Type B pancreatic cell (in vitro differentiated cells): ENCODE measurements at regions not wholly inside any gene's neighbourhood (a gene's known extent, or its start where the extent isn't known, plus 50 kb on each side); places are given as distances from the start of the nearest gene placed in this dataset.

Source experiments
- DNase-seq: peaks from one replicate; pipeline ENCODE4 v3.0.0; 2021; ENCODE audit warnings: mixed read lengths; ENCODE audit not compliant: unreplicated experiment; ENCODE audit errors: extremely low spot score
- H3K27ac Mint-ChIP-seq: 2 replicates; pipeline ENCODE4 v1.8.0; 2021; ENCODE audit warnings: mild to moderate bottlenecking, mixed read lengths
- H3K27me3 Mint-ChIP-seq: 2 replicates; pipeline ENCODE4 v1.8.0; 2021; ENCODE audit warnings: mixed read lengths
- H3K36me3 Mint-ChIP-seq: 2 replicates; pipeline ENCODE4 v1.8.0; 2021; ENCODE audit warnings: mixed read lengths
- H3K4me1 Mint-ChIP-seq: one replicate; pipeline ENCODE4 v1.8.0; 2021; ENCODE audit warnings: mixed read lengths; ENCODE audit not compliant: unreplicated experiment
- H3K4me3 Mint-ChIP-seq: 2 replicates; pipeline ENCODE4 v1.8.0; 2021; ENCODE audit warnings: mild to moderate bottlenecking, mixed read lengths
- H3K9me3 Mint-ChIP-seq: 2 replicates; pipeline ENCODE4 v1.8.0; 2021; ENCODE audit warnings: mixed read lengths
- CTCF ChIP-seq: fragments of 200-600 bp; sonication (generic); conservative IDR thresholded peaks from 2 replicates; pipeline ENCODE4 v1.5.0; 2021; ENCODE audit warnings: antibody characterized with exemption, mild to moderate bottlenecking

GRCh38 chr4:91935217-91935616 lies 368.5 kb upstream of the GRID2 start:
- Mint-ChIP-seq H3K4me3 (no peak overlapping the region), H3K27ac (no peak overlapping the region), H3K36me3 (no peaks in the 10 kb centered on the region), H3K9me3 (peaks cover 5% of the 10 kb centered on the region), H3K4me1 (peaks cover 4% of the 10 kb centered on the region), H3K27me3 (no peaks in the 10 kb centered on the region)
- TF ChIP-seq CTCF: no peak
- DNase-seq: no peak

- Mint-ChIP-seq H3K36me3 (no peaks in the 10 kb centered on the region), H3K9me3 (peaks cover 5% of the 10 kb centered on the region), H3K4me1 (peaks cover 4% of the 10 kb centered on the region), H3K27me3 (no peaks in the 10 kb centered on the region), H3K27ac (no peak overlapping the region), H3K4me3 (no peak overlapping the region)
- no peak for TF ChIP-seq CTCF
- no peak for DNase-seq
Observed at GRCh38 chr4:91936311-91936710, 367.5 kb upstream of the GRID2 start.

GRCh38 chr4:91957963-91958362 lies 345.8 kb upstream of the GRID2 start:
- Mint-ChIP-seq H3K27ac (no peak overlapping the region), H3K4me1 (no peaks in the 10 kb centered on the region), H3K27me3 (no peaks in the 10 kb centered on the region), H3K4me3 (no peak overlapping the region), H3K36me3 (no peaks in the 10 kb centered on the region), H3K9me3 (no peaks in the 10 kb centered on the region)
- TF ChIP-seq CTCF: no peak
- no peak for DNase-seq

- no peak overlapping the region for H3K27ac Mint-ChIP-seq
- TF ChIP-seq CTCF: no peak
- peaks cover 3% of the 10 kb centered on the region for H3K4me1 Mint-ChIP-seq
- H3K27me3 Mint-ChIP-seq: no peaks in the 10 kb centered on the region
- H3K9me3 Mint-ChIP-seq: no peaks in the 10 kb centered on the region
- no peak for DNase-seq
- H3K36me3 Mint-ChIP-seq: no peaks in the 10 kb centered on the region
- H3K4me3 Mint-ChIP-seq: no peak overlapping the region
Observed at GRCh38 chr4:91958596-91958995, 345.2 kb upstream of the GRID2 start.

GRCh38 chr4:91961504-91961903 lies 342.3 kb upstream of the GRID2 start:
- Mint-ChIP-seq H3K36me3 (no peaks in the 10 kb centered on the region), H3K4me1 (peaks cover 3% of the 10 kb centered on the region), H3K27ac (no peak overlapping the region)

More at GRCh38 chr4:91961504-91961903, 342.3 kb upstream of the GRID2 start:
- DNase-seq: no peak
- Mint-ChIP-seq H3K4me3 (no peak overlapping the region), H3K9me3 (no peaks in the 10 kb centered on the region), H3K27me3 (no peaks in the 10 kb centered on the region)
- TF ChIP-seq CTCF: no peak
